ENCODE measurements at regions not wholly inside any gene's neighbourhood (a gene's known extent, or its start where the extent isn't known, plus 50 kb on each side); places are given as distances from the start of the nearest gene placed in this dataset.

DNA sequence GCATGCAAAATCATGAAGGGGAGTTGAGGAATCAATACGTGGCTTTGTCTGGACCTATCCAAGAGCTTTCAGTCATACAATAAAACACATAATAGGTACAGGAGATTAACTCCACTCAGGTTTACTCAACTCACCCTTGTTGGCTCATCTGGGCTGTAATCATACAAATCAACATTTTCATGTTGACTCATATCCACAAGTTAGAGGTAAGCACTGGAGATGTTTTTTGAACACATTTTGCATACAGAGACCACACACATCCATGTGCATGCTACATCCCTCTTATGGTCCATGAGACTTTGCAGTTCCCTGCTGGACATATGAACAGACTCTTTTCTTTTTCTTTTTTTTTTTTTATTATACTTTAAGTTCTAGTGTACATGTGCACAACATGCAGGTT, 336.9 kb upstream of the PIK3C3 start:
- WGBS, 2 donors (ENCODE audit: low coverage in 1 of 2), result 78% methylated on average over 1 of the region's 1 CpG; no CpG with 5 or more reads in 1 of the 2 donors
- in situ Hi-C loops (cut with MboI; ENCODE audit: low pct_ligation_motif_present in 1 of 4, low pct_unique_long_range_greater_than_20kb in 1 of 4, low sequenced_read_pairs in 3 of 4) (no loop called here), intact Hi-C loops (cut with DNase I; ENCODE audit: low total_unique reads) (no loop called here)
- no peaks in the 10 kb centered on the region for H3K4me1 ChIP-seq
- no peak for DNase-seq
- no peaks in the 10 kb centered on the region for H3K27me3 ChIP-seq
- no peaks in the 10 kb centered on the region for H3K36me3 ChIP-seq
- no peak overlapping the region for H3K27ac ChIP-seq
- TF ChIP-seq, protein P1, sequence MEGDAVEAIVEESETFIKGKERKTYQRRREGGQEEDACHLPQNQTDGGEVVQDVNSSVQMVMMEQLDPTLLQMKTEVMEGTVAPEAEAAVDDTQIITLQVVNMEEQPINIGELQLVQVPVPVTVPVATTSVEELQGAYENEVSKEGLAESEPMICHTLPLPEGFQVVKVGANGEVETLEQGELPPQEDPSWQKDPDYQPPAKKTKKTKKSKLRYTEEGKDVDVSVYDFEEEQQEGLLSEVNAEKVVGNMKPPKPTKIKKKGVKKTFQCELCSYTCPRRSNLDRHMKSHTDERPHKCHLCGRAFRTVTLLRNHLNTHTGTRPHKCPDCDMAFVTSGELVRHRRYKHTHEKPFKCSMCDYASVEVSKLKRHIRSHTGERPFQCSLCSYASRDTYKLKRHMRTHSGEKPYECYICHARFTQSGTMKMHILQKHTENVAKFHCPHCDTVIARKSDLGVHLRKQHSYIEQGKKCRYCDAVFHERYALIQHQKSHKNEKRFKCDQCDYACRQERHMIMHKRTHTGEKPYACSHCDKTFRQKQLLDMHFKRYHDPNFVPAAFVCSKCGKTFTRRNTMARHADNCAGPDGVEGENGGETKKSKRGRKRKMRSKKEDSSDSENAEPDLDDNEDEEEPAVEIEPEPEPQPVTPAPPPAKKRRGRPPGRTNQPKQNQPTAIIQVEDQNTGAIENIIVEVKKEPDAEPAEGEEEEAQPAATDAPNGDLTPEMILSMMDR (IDR thresholded peaks at IDR 0.05), result no peak
- H3K9me3 ChIP-seq, result no peaks in the 10 kb centered on the region
- H3K4me3 ChIP-seq, result no peak overlapping the region

DNA sequence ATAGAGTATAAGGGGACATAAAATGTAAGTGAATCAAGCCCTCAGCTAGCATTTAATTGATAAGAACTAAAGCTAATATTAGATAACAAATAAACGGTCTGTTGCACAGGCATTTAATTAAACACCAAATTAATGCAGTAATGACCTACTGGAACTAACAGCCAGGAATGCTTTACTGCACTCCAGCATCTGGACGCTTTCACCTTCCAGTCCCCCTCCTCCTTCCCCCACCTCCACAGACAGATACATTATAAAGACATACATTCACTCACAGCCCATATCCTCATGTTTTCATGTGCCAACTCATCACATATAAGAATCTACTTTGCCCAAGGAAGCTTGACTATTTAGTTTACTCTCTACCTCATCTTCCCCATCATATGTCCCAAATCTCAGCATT, 337.4 kb upstream of the PIK3C3 start:
- no peak for DNase-seq
- Histone ChIP-seq H3K9me3 (no peaks in the 10 kb centered on the region), H3K4me1 (no peaks in the 10 kb centered on the region), H3K36me3 (no peaks in the 10 kb centered on the region), H3K27ac (no peak overlapping the region), H3K4me3 (no peak overlapping the region), H3K27me3 (no peaks in the 10 kb centered on the region)
- TF ChIP-seq EP300 (IDR thresholded peaks at IDR 0.05; ENCODE audit: low read depth) (no peak), POLR2AphosphoS5 (IDR thresholded peaks at IDR 0.05) (no peak), POLR2A (IDR thresholded peaks at IDR 0.05) (no peak)
- TF ChIP-seq, protein P1 (IDR thresholded peaks at IDR 0.05), result no peak
- WGBS, 2 donors (ENCODE audit: low coverage in 1 of 2), result 64 to 65% methylated on average over 2 of the region's 2 CpGs
- intact Hi-C loops (cut with DNase I; ENCODE audit: low total_unique reads), result no loop called here
- in situ Hi-C loops (cut with MboI; ENCODE audit: low pct_ligation_motif_present in 1 of 4, low pct_unique_long_range_greater_than_20kb in 1 of 4, low sequenced_read_pairs in 3 of 4), result no loop called here

DNA sequence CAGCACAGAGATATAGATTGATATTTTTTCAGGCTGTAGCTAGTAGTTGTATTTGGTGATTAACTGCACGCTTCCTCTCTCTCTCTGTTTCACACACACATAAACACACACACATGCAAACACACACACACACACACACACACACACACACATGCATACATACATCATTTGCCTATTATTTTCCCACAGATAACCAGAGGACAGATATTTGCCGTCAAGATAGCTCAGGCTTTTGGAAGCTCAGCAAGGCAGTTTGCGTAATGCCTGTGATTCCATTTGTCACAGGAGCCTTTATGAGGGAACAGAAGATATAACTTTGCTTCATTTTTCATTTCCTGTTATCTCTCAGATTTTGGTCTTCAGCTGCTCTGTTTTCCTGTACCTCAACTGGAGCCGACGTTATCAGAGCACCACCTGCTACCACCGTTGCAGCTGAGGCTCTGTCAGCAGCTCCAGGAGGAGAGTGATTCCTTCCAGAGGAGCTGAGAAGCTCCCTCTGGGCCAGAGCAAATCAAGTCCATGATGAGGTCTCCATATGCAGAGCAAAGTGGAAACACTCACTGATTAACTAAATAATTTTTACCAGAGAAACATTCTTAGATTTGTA, 341.9 kb upstream of the PIK3C3 start:
- Histone ChIP-seq H3K4me1 (no peaks in the 10 kb centered on the region), H3K4me3 (no peak overlapping the region), H3K27me3 (no peaks in the 10 kb centered on the region), H3K36me3 (no peaks in the 10 kb centered on the region), H3K9me3 (no peaks in the 10 kb centered on the region), H3K27ac (no peak overlapping the region)
- intact Hi-C loops (cut with DNase I; ENCODE audit: low total_unique reads) (no loop called here), in situ Hi-C loops (cut with MboI; ENCODE audit: low pct_ligation_motif_present in 1 of 4, low pct_unique_long_range_greater_than_20kb in 1 of 4, low sequenced_read_pairs in 3 of 4) (no loop called here)
- TF ChIP-seq POLR2A (IDR thresholded peaks at IDR 0.05) (no peak), EP300 (IDR thresholded peaks at IDR 0.05; ENCODE audit: low read depth) (no peak), POLR2AphosphoS5 (IDR thresholded peaks at IDR 0.05) (no peak)
- TF ChIP-seq, protein P1 (IDR thresholded peaks at IDR 0.05), result no peak
- DNase-seq, result no peak
- 77 to 89% methylated on average over 5 to 6 of the region's 6 CpGs for WGBS, 2 donors (ENCODE audit: low coverage in 1 of 2)

DNA sequence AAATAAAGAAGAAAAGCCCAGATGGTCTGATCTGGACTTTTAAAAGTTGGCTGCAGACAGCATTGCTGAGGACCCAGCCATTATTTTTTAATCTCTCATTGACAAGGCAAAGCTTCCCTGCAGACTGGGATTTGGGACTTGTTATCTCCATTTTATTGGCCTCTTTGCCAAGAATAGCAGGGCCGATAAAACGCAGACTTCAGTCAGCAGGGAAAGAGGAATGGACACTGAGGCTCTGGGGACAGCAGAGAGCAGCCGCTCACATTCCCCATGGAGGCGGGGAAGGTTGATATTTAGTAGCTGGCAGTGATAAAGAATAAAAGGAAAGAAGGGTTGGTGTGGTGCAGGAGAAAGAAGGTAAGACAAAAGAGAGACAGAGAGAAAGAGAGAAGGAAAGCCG, 350.1 kb upstream of the PIK3C3 start:
- in situ Hi-C loops (cut with MboI; ENCODE audit: low pct_ligation_motif_present in 1 of 4, low pct_unique_long_range_greater_than_20kb in 1 of 4, low sequenced_read_pairs in 3 of 4), result no loop called here
- WGBS, 2 donors (ENCODE audit: low coverage in 1 of 2), result 66% methylated on average over 5 of the region's 5 CpGs
- Histone ChIP-seq H3K27me3 (no peaks in the 10 kb centered on the region), H3K36me3 (no peaks in the 10 kb centered on the region), H3K4me3 (no peak overlapping the region), H3K4me1 (no peaks in the 10 kb centered on the region), H3K9me3 (no peaks in the 10 kb centered on the region), H3K27ac (no peak overlapping the region)
- DNase-seq, result no peak
- intact Hi-C loops (cut with DNase I; ENCODE audit: low total_unique reads), result no loop called here
- TF ChIP-seq POLR2AphosphoS5 (IDR thresholded peaks at IDR 0.05) (no peak), POLR2A (IDR thresholded peaks at IDR 0.05) (no peak), EP300 (IDR thresholded peaks at IDR 0.05; ENCODE audit: low read depth) (no peak)
- TF ChIP-seq, protein P1 (IDR thresholded peaks at IDR 0.05), result no peak
